ENCODE measurements at regions not wholly inside any gene's neighbourhood (a gene's known extent, or its start where the extent isn't known, plus 50 kb on each side); places are given as distances from the start of the nearest gene placed in this dataset.
"Not testable (repeated sequence)": the region's sequence is repeated elsewhere in the genome, so short reads cannot be mapped to it uniquely, and the experiment has no call there.

GRCh38 chr9:13027879-13028278 is 251.6 kb downstream of the MPDZ start:
- TF ChIP-seq CTCF (conservative IDR thresholded peaks at IDR 0.05; ENCODE audit: low read depth, low read length): no peak
- no peak for DNase-seq (ENCODE audit: low read depth)
- H3K4me3 ChIP-seq (ENCODE audit: low read depth, low read length): no peak overlapping the region

GRCh38 chr9:13032585-13032984 is 246.9 kb downstream of the MPDZ start:
- no peak overlapping the region for H3K4me3 ChIP-seq (ENCODE audit: low read depth, low read length)
- TF ChIP-seq CTCF (conservative IDR thresholded peaks at IDR 0.05; ENCODE audit: low read depth, low read length): no peak
- DNase-seq (ENCODE audit: low read depth): no peak

GRCh38 chr9:13033959-13034693 is 245.4 kb downstream of the MPDZ start:
- DNase-seq (ENCODE audit: low read depth): peak; percentile 84
- TF ChIP-seq CTCF (conservative IDR thresholded peaks at IDR 0.05; ENCODE audit: low read depth, low read length): peak; percentile 91
- peak overlapping the region; percentile 63 for H3K4me3 ChIP-seq (ENCODE audit: low read depth, low read length)

- DNase-seq (ENCODE audit: low read depth): peak; percentile 24
- H3K4me3 ChIP-seq (ENCODE audit: low read depth, low read length): peak overlapping the region; percentile 63
- no peak for TF ChIP-seq CTCF (conservative IDR thresholded peaks at IDR 0.05; ENCODE audit: low read depth, low read length)
Measured at GRCh38 chr9:13034694-13035002, 244.8 kb downstream of the MPDZ start.

- no peak for TF ChIP-seq CTCF (conservative IDR thresholded peaks at IDR 0.05; ENCODE audit: low read depth, low read length)
- no peak for DNase-seq (ENCODE audit: low read depth)
- no peak overlapping the region for H3K4me3 ChIP-seq (ENCODE audit: low read depth, low read length)
Measured at GRCh38 chr9:13035822-13036221, 243.7 kb downstream of the MPDZ start.

GRCh38 chr9:13037808-13038207 is 241.7 kb downstream of the MPDZ start:
- H3K4me3 ChIP-seq (ENCODE audit: low read depth, low read length); DNase-seq (ENCODE audit: low read depth): not testable (repeated sequence)

GRCh38 chr9:13047827-13048587 is 231.5 kb downstream of the MPDZ start:
- no peak for TF ChIP-seq CTCF (conservative IDR thresholded peaks at IDR 0.05; ENCODE audit: low read depth, low read length)
- H3K4me3 ChIP-seq (ENCODE audit: low read depth, low read length): no peak overlapping the region
- no peak for DNase-seq (ENCODE audit: low read depth)
